ENCODE measurements at regions not wholly inside any gene's neighbourhood (a gene's known extent, or its start where the extent isn't known, plus 50 kb on each side); places are given as distances from the start of the nearest gene placed in this dataset.

DNA sequence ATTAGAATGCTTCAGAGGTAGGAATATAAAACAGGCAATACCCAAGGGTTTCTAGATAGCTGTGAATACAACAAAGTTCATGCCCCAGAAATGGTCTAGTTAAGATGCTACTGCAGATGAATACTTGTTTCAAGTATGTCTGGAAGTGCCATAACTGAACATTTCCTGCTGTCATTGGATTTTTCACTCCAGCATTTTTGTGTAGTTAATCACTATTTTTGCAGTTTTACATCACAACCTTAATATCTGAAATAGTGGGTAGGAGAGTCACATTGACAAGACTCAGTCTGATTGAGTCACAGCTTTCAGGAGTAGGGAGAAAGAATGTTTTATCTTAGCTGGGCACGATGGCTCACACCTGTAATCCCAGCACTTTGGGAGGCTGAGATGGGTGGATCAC is 126.4 kb upstream of the C1orf21 start:
- TF ChIP-seq CTCF (conservative IDR thresholded peaks at IDR 0.05; ENCODE audit: low read depth, low read length): no peak
- TF ChIP-seq USF2 (IDR thresholded peaks at IDR 0.05; ENCODE audit: low read depth, low read length): no peak
- no peak for TF ChIP-seq POLR2A (IDR thresholded peaks at IDR 0.05; ENCODE audit: low read depth, low read length)
- TF ChIP-seq RAD21 (IDR thresholded peaks at IDR 0.05; ENCODE audit: low read length): no peak
- TF ChIP-seq MXI1 (IDR thresholded peaks at IDR 0.05; ENCODE audit: borderline replicate concordance, low read depth, low read length): no peak
- TF ChIP-seq NFE2L2 (IDR thresholded peaks at IDR 0.05; ENCODE audit: low read depth, low read length): no peak
- peak; percentile 46; the same call in 1 of the 2 replicates for TF ChIP-seq FOS (IDR thresholded peaks at IDR 0.05; ENCODE audit: low read depth, low read length)
